Activated T-cell treated with anti-CD3 and anti-CD28 coated beads, Interleukin-2, amount 50 U/mL, for 48 hours (primary cell): ENCODE measurements at regions not wholly inside any gene's neighbourhood (a gene's known extent, or its start where the extent isn't known, plus 50 kb on each side); places are given as distances from the start of the nearest gene placed in this dataset.

Experiments
- DNase-seq, 2 experiments: peaks; one replicate each; pipeline ENCODE4 v3.0.0-alpha.2; 2020

- no peak for DNase-seq
Measured at GRCh38 chr5:165913059-165913458, 2378.4 kb upstream of the WWC1 start.

GRCh38 chr5:165914456-165914855 is 2377.0 kb upstream of the WWC1 start:
- DNase-seq: no peak

- no peak for DNase-seq
Measured at GRCh38 chr5:165919196-165919595, 2372.2 kb upstream of the WWC1 start.

- DNase-seq: no peak
Measured at GRCh38 chr5:165920655-165921054, 2370.8 kb upstream of the WWC1 start.

GRCh38 chr5:165928971-165929370 is 2362.5 kb upstream of the WWC1 start:
- DNase-seq: no peak

GRCh38 chr5:165940541-165940940 is 2350.9 kb upstream of the WWC1 start:
- DNase-seq: no peak

GRCh38 chr5:165956854-165957253 is 2334.6 kb upstream of the WWC1 start:
- no peak for DNase-seq

- no peak for DNase-seq
Measured at GRCh38 chr5:165981671-165982070, 2309.8 kb upstream of the WWC1 start.

GRCh38 chr5:165996201-165996875 is 2295.1 kb upstream of the WWC1 start:
- no peak for DNase-seq

- DNase-seq: no peak
Measured at GRCh38 chr5:165999693-166000320, 2291.6 kb upstream of the WWC1 start.

- DNase-seq: no peak
Measured at GRCh38 chr5:166004006-166004405, 2287.4 kb upstream of the WWC1 start.

GRCh38 chr5:166013415-166013814 is 2278.0 kb upstream of the WWC1 start:
- DNase-seq: no peak

- DNase-seq: no peak
Measured at GRCh38 chr5:166014256-166014655, 2277.2 kb upstream of the WWC1 start.

GRCh38 chr5:166018716-166019115 is 2272.7 kb upstream of the WWC1 start:
- no peak for DNase-seq

- no peak for DNase-seq
Measured at GRCh38 chr5:166022065-166022464, 2269.4 kb upstream of the WWC1 start.

- no peak for DNase-seq
Measured at GRCh38 chr5:166024970-166025369, 2266.5 kb upstream of the WWC1 start.

GRCh38 chr5:166027582-166027981 is 2263.9 kb upstream of the WWC1 start:
- no peak for DNase-seq

- DNase-seq: no peak
Measured at GRCh38 chr5:166031926-166032325, 2259.5 kb upstream of the WWC1 start.

- no peak for DNase-seq
Measured at GRCh38 chr5:166032601-166033000, 2258.8 kb upstream of the WWC1 start.

GRCh38 chr5:166045961-166046360 is 2245.5 kb upstream of the WWC1 start:
- no peak for DNase-seq

- no peak for DNase-seq
Measured at GRCh38 chr5:166046956-166047355, 2244.5 kb upstream of the WWC1 start.

- DNase-seq: no peak
Measured at GRCh38 chr5:166050531-166050930, 2240.9 kb upstream of the WWC1 start.

GRCh38 chr5:166058660-166059059 is 2232.8 kb upstream of the WWC1 start:
- no peak for DNase-seq

- no peak for DNase-seq
Measured at GRCh38 chr5:166062094-166062493, 2229.4 kb upstream of the WWC1 start.

GRCh38 chr5:166062719-166063118 is 2228.7 kb upstream of the WWC1 start:
- no peak for DNase-seq
